H1 (cell line): ENCODE measurements at regions not wholly inside any gene's neighbourhood (a gene's known extent, or its start where the extent isn't known, plus 50 kb on each side); places are given as distances from the start of the nearest gene placed in this dataset.

Source experiments
- CTCF ChIA-PET: fragments of 300-600 bp; sonication (Branson Sonifier 250); formaldehyde crosslinking; loops from one replicate; lab custom pipeline; 2021; ENCODE audit not compliant: partially characterized antibody; lab: Charles Lee
- POLR2A ChIA-PET: fragments of 300-600 bp; sonication (Branson Sonifier 250); formaldehyde crosslinking; loops from one replicate; lab custom pipeline; 2021; ENCODE audit warnings: inconsistent platforms; ENCODE audit not compliant: partially characterized antibody; lab: Charles Lee
- DNase-seq, 2 experiments: peaks; one replicate each; pipeline versions ENCODE4 v3.0.0 to v3.0.0-alpha.2; 2010 to 2022; ENCODE audit warnings: low spot score in 2 of 2, low read depth in 1 of 2, mixed read lengths in 1 of 2
- FAIRE-seq: peaks from 2 replicates; lab custom pipeline; 2011; peaks lifted over from hg19 to GRCh38; lab: Jason Lieb, UNC
- H2AFZ ChIP-seq: 2 replicates; pipeline ENCODE4 v1.8.1; 2012; ENCODE audit warnings: low read length, inconsistent platforms
- H2AK5ac ChIP-seq: 2 replicates; pipeline ENCODE4 v1.6.1; 2013; ENCODE audit warnings: low read depth, low read length
- H2BK120ac ChIP-seq: replicated peaks from 2 replicates; pipeline ENCODE3; 2013; ENCODE audit warnings: low read depth, low read length, inconsistent platforms
- H2BK12ac ChIP-seq: 2 replicates; pipeline ENCODE4 v1.6.1; 2013; ENCODE audit warnings: low read depth, low read length
- H2BK15ac ChIP-seq: 2 replicates; pipeline ENCODE4 v1.6.1; 2013; ENCODE audit warnings: low read length
- H2BK20ac ChIP-seq: 2 replicates; pipeline ENCODE4 v1.6.1; 2013; ENCODE audit warnings: low read length
- H2BK5ac ChIP-seq: 2 replicates; pipeline ENCODE4 v1.6.1; 2013; ENCODE audit warnings: low read depth, low read length
- H3K14ac ChIP-seq: 2 replicates; pipeline ENCODE4 v1.6.1; 2013; ENCODE audit warnings: inconsistent platforms; ENCODE audit not compliant: insufficient read length
- H3K18ac ChIP-seq: 2 replicates; pipeline ENCODE4 v1.6.1; 2013; ENCODE audit warnings: low read length; ENCODE audit errors: extremely low read depth
- H3K23ac ChIP-seq: 2 replicates; pipeline ENCODE4 v1.6.1; 2013; ENCODE audit warnings: inconsistent platforms; ENCODE audit not compliant: insufficient read length
- H3K23me2 ChIP-seq: 2 replicates; pipeline ENCODE4 v1.6.1; 2013; ENCODE audit warnings: low read depth, low read length
- H3K27ac ChIP-seq: 2 replicates; pipeline ENCODE4 v1.6.1; 2011; ENCODE audit warnings: low read depth, low read length, inconsistent platforms
- H3K27me3 ChIP-seq, 4 experiments: replicated peaks in 1 of 4; 1 replicate in 1 of 4; 2 replicates in 3 of 4; pipeline versions ENCODE4 v1.6.1 to v1.8.1; 2011 to 2013; ENCODE audit warnings: low read length in 3 of 4, mild to moderate bottlenecking in 3 of 4, inconsistent platforms in 2 of 4, mixed read lengths in 2 of 4, moderate library complexity in 1 of 4; ENCODE audit not compliant: control insufficient read depth in 3 of 4, insufficient read depth in 3 of 4; ENCODE audit errors: extremely low read depth in 1 of 4
- H3K36me3 ChIP-seq, 4 experiments: 2 replicates each; pipeline versions ENCODE4 v1.6.1 to v1.8.1; 2011 to 2013; ENCODE audit warnings: mild to moderate bottlenecking in 4 of 4, low read length in 3 of 4, moderate library complexity in 2 of 4, control low read depth in 1 of 4, inconsistent platforms in 1 of 4; ENCODE audit not compliant: insufficient read depth in 4 of 4, control insufficient read depth in 2 of 4
- H3K4ac ChIP-seq: replicated peaks from 2 replicates; pipeline ENCODE3; 2013; ENCODE audit warnings: low read length, low read depth, mixed read lengths, inconsistent platforms; ENCODE audit not compliant: insufficient read length
- H3K4me1 ChIP-seq, 4 experiments: replicated peaks in 1 of 4; 1 replicate in 1 of 4; 2 replicates in 3 of 4; pipeline versions ENCODE4 v1.6.1 to v1.8.1; 2011 to 2013; ENCODE audit warnings: low read length in 3 of 4, inconsistent platforms in 2 of 4, mixed read lengths in 1 of 4; ENCODE audit not compliant: insufficient read depth in 4 of 4, control insufficient read depth in 3 of 4
- H3K4me2 ChIP-seq, 2 experiments: 2 replicates each; pipeline versions ENCODE4 v1.6.1 to v1.8.1; 2011 to 2013; ENCODE audit warnings: low read depth in 2 of 2, low read length in 2 of 2, control low read depth in 1 of 2, inconsistent platforms in 1 of 2, mild to moderate bottlenecking in 1 of 2; ENCODE audit not compliant: insufficient read depth in 1 of 2
- H3K4me3 ChIP-seq, 4 experiments: fragments of 200-600, 300-600 bp in 1 of 4; sonication (generic), shearing (Covaris generic), sonication (Bioruptor Twin) in 1 of 4; 2 replicates each; pipeline versions ENCODE4 v1.5.1 to v1.8.1; 2011 to 2016; ENCODE audit warnings: low read length in 4 of 4, low read depth in 3 of 4, control low read depth in 2 of 4, inconsistent platforms in 2 of 4, mild to moderate bottlenecking in 2 of 4, mixed read lengths in 1 of 4, moderate library complexity in 1 of 4; ENCODE audit not compliant: insufficient read depth in 2 of 4; ENCODE audit errors: extremely low read depth in 1 of 4
- H3K56ac ChIP-seq: replicated peaks from 2 replicates; pipeline ENCODE3; 2013; ENCODE audit warnings: low read depth, mild to moderate bottlenecking, mixed read lengths, low read length, inconsistent platforms; ENCODE audit not compliant: insufficient read length
- H3K79me1 ChIP-seq: 2 replicates; pipeline ENCODE4 v1.6.1; 2013; ENCODE audit warnings: low read depth, low read length, control low read depth
- H3K79me2 ChIP-seq, 2 experiments: 2 replicates each; pipeline versions ENCODE4 v1.6.1 to v1.8.1; 2012 to 2013; ENCODE audit warnings: low read length in 2 of 2, mild to moderate bottlenecking in 2 of 2, inconsistent platforms in 1 of 2; ENCODE audit not compliant: insufficient read depth in 2 of 2, control insufficient read depth in 1 of 2
- H3K9ac ChIP-seq, 4 experiments: replicated peaks in 1 of 4; 1 replicate in 1 of 4; 2 replicates in 3 of 4; pipeline versions ENCODE4 v1.6.1 to v1.8.1; 2011 to 2013; ENCODE audit warnings: low read depth in 3 of 4, low read length in 3 of 4, control low read depth in 2 of 4, mild to moderate bottlenecking in 2 of 4, moderate library complexity in 2 of 4, inconsistent platforms in 1 of 4; ENCODE audit errors: extremely low read depth in 1 of 4
- H3K9me3 ChIP-seq, 2 experiments: 2 replicates each; pipeline versions ENCODE4 v1.6.1 to v1.8.1; 2012 to 2013; ENCODE audit warnings: mild to moderate bottlenecking in 2 of 2, moderate library complexity in 2 of 2, control low read depth in 1 of 2, inconsistent platforms in 1 of 2, low read depth in 1 of 2, low read length in 1 of 2, mixed read lengths in 1 of 2; ENCODE audit not compliant: insufficient read depth in 2 of 2
- H4K20me1 ChIP-seq, 2 experiments: replicated peaks in 1 of 2; 2 replicates each; pipeline versions ENCODE3 to v1.8.1; 2011 to 2013; ENCODE audit warnings: inconsistent platforms in 2 of 2, low read length in 2 of 2, mild to moderate bottlenecking in 1 of 2; ENCODE audit not compliant: insufficient read depth in 2 of 2, control insufficient read depth in 1 of 2
- H4K5ac ChIP-seq: 2 replicates; pipeline ENCODE4 v1.6.1; 2013; ENCODE audit warnings: low read length, low read depth, mixed read lengths, inconsistent platforms; ENCODE audit not compliant: insufficient read length
- H4K8ac ChIP-seq: 2 replicates; pipeline ENCODE4 v1.8.0; 2013; ENCODE audit warnings: mild to moderate bottlenecking, moderate library complexity, low read length, inconsistent platforms; ENCODE audit not compliant: insufficient read depth; ENCODE audit errors: extremely low read depth
- H4K91ac ChIP-seq: replicated peaks from 2 replicates; pipeline ENCODE3; 2013; ENCODE audit warnings: low read length, mixed read lengths, inconsistent platforms; ENCODE audit not compliant: insufficient read length
- POLR2A ChIP-seq, 2 experiments: IDR thresholded peaks; 1 replicate in 1 of 2; 2 replicates in 1 of 2; pipeline ENCODE4 v1.6.1; 2011; ENCODE audit warnings: low read depth in 2 of 2, low read length in 2 of 2, mild to moderate bottlenecking in 2 of 2; ENCODE audit errors: control extremely low read depth in 1 of 2
- WGBS, 2 experiments: shearing (Covaris generic) in 1 of 2; methylation state at CpG; one replicate each; pipeline versions ENCODE4 v1.1.6 to v1.1.7; 2013 to 2015; ENCODE audit warnings: low lambda C conversion rate in 2 of 2, mixed read lengths in 2 of 2, inconsistent platforms in 1 of 2, low coverage in 1 of 2, missing lambda C conversion rate in 1 of 2; ENCODE audit not compliant: insufficient replicate concordance in 2 of 2, insufficient coverage in 1 of 2, insufficient read length in 1 of 2; ENCODE audit errors: extremely low coverage in 1 of 2, missing lambda C conversion rate in 1 of 2; 5-methylcytosine and 5-hydroxymethylcytosine counted together

- H3K9ac ChIP-seq, result no peak overlapping the region
- DNase-seq, result no peak
- no peaks in the 10 kb centered on the region for H4K20me1 ChIP-seq
- H4K8ac ChIP-seq, result no peak overlapping the region
- H3K23me2 ChIP-seq, result no peaks in the 10 kb centered on the region; the same call in 1 of the 2 replicates
- no peak overlapping the region for H2BK120ac ChIP-seq
- H3K27me3 ChIP-seq, result no peaks in the 10 kb centered on the region; a peak in 1 of 7 replicates
- no peak overlapping the region for H3K4me2 ChIP-seq
- H3K27ac ChIP-seq, result no peak overlapping the region
- CTCF ChIA-PET, result interaction anchor here (0.9 to 9.1 kb wide), 7 partner anchors 15 to 63 kb away, joined by 3 to 37 read pairs (median 5); partner anchors contain the start of gene ADRA2C
- no peak for FAIRE-seq
- 94% methylated on average over 9 of the region's 9 CpGs; no CpG with 5 or more reads in 1 of the 2 experiments for WGBS, 2 experiments
- H3K4me3 ChIP-seq, result no peak overlapping the region
- H3K4ac ChIP-seq, result no peak overlapping the region
- TF ChIP-seq POLR2A (IDR thresholded peaks at IDR 0.05; ENCODE audit: control extremely low read depth in 1 of 2, low read depth in 2 of 2, low read length in 2 of 2), result no peak
- H3K4me1 ChIP-seq, result peaks cover 0 to 23% (median 19%) of the 10 kb centered on the region in 4 experiments; a peak in 6 of 7 replicates
- no peak overlapping the region for H2AFZ ChIP-seq
- no peaks in the 10 kb centered on the region for H3K9me3 ChIP-seq
- H3K79me1 ChIP-seq, result no peaks in the 10 kb centered on the region
- H2BK12ac ChIP-seq, result no peak overlapping the region
- no peaks in the 10 kb centered on the region for H3K79me2 ChIP-seq
- no peak overlapping the region for H2BK15ac ChIP-seq
- no peak overlapping the region for H4K91ac ChIP-seq
- no peak overlapping the region for H3K14ac ChIP-seq
- H3K36me3 ChIP-seq, result no peaks in the 10 kb centered on the region
- H2AK5ac ChIP-seq, result no peak overlapping the region
- no peak overlapping the region for H4K5ac ChIP-seq
- no peak overlapping the region for H3K18ac ChIP-seq
- POLR2A ChIA-PET, result interaction anchor here (1.6 to 1.7 kb wide), 2 partner anchors 9 to 29 kb away, joined by 4 read pairs; no protein-coding TSS in a partner anchor
- H3K56ac ChIP-seq, result no peak overlapping the region
- no peak overlapping the region for H2BK20ac ChIP-seq
- no peak overlapping the region for H3K23ac ChIP-seq
- H2BK5ac ChIP-seq, result no peak overlapping the region
These were observed 62.4 kb downstream of the ADRA2C start for GRCh38 chr4:3828546-3828945.
